Gastrocnemius medialis (tissue), 4 donors: ENCODE measurements at regions not wholly inside any gene's neighbourhood (a gene's known extent, or its start where the extent isn't known, plus 50 kb on each side); places are given as distances from the start of the nearest gene placed in this dataset.

Experiments
- POLR2A ChIP-seq, 2 donors: fragments of 450-650 bp; IDR thresholded peaks; one replicate each; pipeline ENCODE4 v1.6.1; 2017; ENCODE audit warnings: antibody characterized with exemption in 2 of 2, mild to moderate bottlenecking in 2 of 2, moderate library complexity in 2 of 2
- TF ChIP-seq, protein P1 (sequence below), 5 experiments: fragments of 450-650 bp in 3 of 5; fragments of 200-600 bp in 2 of 5; sonication (generic) in 2 of 5; IDR thresholded peaks in 4 of 5; conservative IDR thresholded peaks in 1 of 5; 1 replicate in 4 of 5; 2 replicates in 1 of 5; pipeline ENCODE4 v1.5.1; 2016 to 2019; ENCODE audit warnings: antibody characterized with exemption in 5 of 5, mild to moderate bottlenecking in 3 of 5, moderate library complexity in 3 of 5

DNA sequence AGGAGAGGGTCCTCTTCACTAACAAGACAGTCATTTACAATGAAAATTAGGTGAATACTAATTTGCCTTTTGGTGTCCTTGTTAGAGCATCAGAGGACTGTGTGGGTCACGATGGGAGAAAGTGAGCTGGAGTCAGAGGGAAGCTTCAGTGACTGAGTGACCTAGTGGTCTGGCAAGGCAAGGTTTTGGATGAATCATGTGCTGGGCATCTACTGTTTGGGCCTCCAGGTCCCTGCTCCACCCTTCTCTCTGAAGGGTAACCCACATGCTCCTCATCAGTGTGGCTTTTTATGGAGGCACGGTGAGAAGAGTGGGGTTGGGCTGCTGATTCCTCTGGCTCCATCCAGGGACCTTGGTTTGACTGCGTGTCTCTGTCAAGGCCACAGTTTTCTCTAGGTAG lies 60.5 kb upstream of the EXOC2 start:
- TF ChIP-seq, protein P1, sequence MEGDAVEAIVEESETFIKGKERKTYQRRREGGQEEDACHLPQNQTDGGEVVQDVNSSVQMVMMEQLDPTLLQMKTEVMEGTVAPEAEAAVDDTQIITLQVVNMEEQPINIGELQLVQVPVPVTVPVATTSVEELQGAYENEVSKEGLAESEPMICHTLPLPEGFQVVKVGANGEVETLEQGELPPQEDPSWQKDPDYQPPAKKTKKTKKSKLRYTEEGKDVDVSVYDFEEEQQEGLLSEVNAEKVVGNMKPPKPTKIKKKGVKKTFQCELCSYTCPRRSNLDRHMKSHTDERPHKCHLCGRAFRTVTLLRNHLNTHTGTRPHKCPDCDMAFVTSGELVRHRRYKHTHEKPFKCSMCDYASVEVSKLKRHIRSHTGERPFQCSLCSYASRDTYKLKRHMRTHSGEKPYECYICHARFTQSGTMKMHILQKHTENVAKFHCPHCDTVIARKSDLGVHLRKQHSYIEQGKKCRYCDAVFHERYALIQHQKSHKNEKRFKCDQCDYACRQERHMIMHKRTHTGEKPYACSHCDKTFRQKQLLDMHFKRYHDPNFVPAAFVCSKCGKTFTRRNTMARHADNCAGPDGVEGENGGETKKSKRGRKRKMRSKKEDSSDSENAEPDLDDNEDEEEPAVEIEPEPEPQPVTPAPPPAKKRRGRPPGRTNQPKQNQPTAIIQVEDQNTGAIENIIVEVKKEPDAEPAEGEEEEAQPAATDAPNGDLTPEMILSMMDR (IDR thresholded peaks at IDR 0.05 in 4 of 5, conservative IDR thresholded peaks at IDR 0.05 in 1 of 5) = no peak
- TF ChIP-seq POLR2A (IDR thresholded peaks at IDR 0.05) = no peak
